GM12891 (cell line): ENCODE measurements at regions not wholly inside any gene's neighbourhood (a gene's known extent, or its start where the extent isn't known, plus 50 kb on each side); places are given as distances from the start of the nearest gene placed in this dataset.

Experiments
- PAX5 ChIP-seq: IDR thresholded peaks from 2 replicates; pipeline ENCODE4 v1.6.1; 2011; ENCODE audit warnings: low read length, moderate library complexity, mild to moderate bottlenecking; ENCODE audit not compliant: insufficient read depth, severe bottlenecking
- POLR2A ChIP-seq: IDR thresholded peaks from 2 replicates; pipeline ENCODE4 v1.6.1; 2011; ENCODE audit warnings: low read depth, low read length, control low read depth
- POLR2AphosphoS5 ChIP-seq: IDR thresholded peaks from 2 replicates; pipeline ENCODE4 v1.6.1; 2011; ENCODE audit warnings: low read depth, low read length, control low read depth
- POU2F2 ChIP-seq: IDR thresholded peaks from 2 replicates; pipeline ENCODE4 v1.6.1; 2011; ENCODE audit warnings: low read depth, mild to moderate bottlenecking, control low read depth, low read length, moderate library complexity
- SPI1 ChIP-seq: IDR thresholded peaks from 2 replicates; pipeline ENCODE4 v1.6.1; 2011; ENCODE audit warnings: low read depth, low read length, control low read depth
- TAF1 ChIP-seq: IDR thresholded peaks from 2 replicates; pipeline ENCODE4 v1.6.1; 2011; ENCODE audit warnings: low read depth, low read length, control low read depth

DNA sequence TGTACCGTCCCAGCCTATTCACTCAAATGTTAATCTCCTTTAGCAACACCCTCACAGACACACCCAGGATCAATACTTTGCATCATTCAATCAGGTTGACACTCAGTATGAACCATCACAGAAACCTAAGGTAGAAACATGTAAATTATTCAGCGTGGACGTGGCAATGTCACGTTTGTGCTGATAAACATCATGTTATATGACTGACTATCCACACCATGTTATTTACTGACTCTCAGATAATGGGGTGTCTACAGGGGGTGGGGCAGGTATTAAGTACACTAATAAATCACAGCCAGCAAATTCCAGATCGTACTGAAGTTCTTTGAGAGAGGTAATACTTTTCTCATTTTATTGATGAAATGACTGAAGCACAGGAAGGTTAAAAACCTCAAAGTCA is 280.0 kb downstream of the C12orf75 start:
- TF ChIP-seq POLR2A = no peak
- TF ChIP-seq POLR2AphosphoS5 = no peak
- no peak for TF ChIP-seq TAF1
- no peak for TF ChIP-seq SPI1
- TF ChIP-seq POU2F2 = no peak
- TF ChIP-seq PAX5 = no peak
